ENCODE measurements at regions not wholly inside any gene's neighbourhood (a gene's known extent, or its start where the extent isn't known, plus 50 kb on each side); places are given as distances from the start of the nearest gene placed in this dataset.

- Histone ChIP-seq H3K4me1 (ENCODE audit: control insufficient read depth in 4 of 4, insufficient read depth in 4 of 4, low read length in 3 of 4) (no peaks in the 10 kb centered on the region), H3K27me3 (ENCODE audit: control insufficient read depth in 4 of 4, insufficient read depth in 4 of 4, low read length in 3 of 4) (peaks cover 0 to 6% (median 0%) of the 10 kb centered on the region in 4 donors), H3K36me3 (ENCODE audit: control insufficient read depth in 4 of 4, insufficient read depth in 3 of 4, low read depth in 1 of 4, low read length in 3 of 4) (no peaks in the 10 kb centered on the region), H3K27ac (ENCODE audit: low read depth in 1 of 2, low read length in 2 of 2) (no peak overlapping the region), H3K9ac (ENCODE audit: low read depth in 1 of 2, low read length in 2 of 2) (no peak overlapping the region), H3K9me3 (ENCODE audit: control insufficient read depth in 4 of 4, low read length in 3 of 4) (no peaks in the 10 kb centered on the region), H3K4me3 (ENCODE audit: low read depth in 1 of 3, low read length in 3 of 3) (no peak overlapping the region)
- TF ChIP-seq SP1 (IDR thresholded peaks at IDR 0.05) (no peak), MAX (IDR thresholded peaks at IDR 0.05) (no peak), ATF3 (IDR thresholded peaks at IDR 0.05) (no peak), EGR1 (IDR thresholded peaks at IDR 0.05; ENCODE audit: low read depth in 2 of 2) (no peak), NR2F2 (IDR thresholded peaks at IDR 0.05) (no peak), FOXA2 (IDR thresholded peaks at IDR 0.05) (no peak), JUND (IDR thresholded peaks at IDR 0.05) (no peak), HNF4G (IDR thresholded peaks at IDR 0.05) (no peak), FOXA1 (IDR thresholded peaks at IDR 0.05) (no peak), GABPA (IDR thresholded peaks at IDR 0.05 in 1 of 2, conservative IDR thresholded peaks at IDR 0.05 in 1 of 2) (no peak), CTCF (IDR thresholded peaks at IDR 0.05; ENCODE audit: low read depth, low read length, missing input control) (no peak), HNF4A (conservative IDR thresholded peaks at IDR 0.05) (no peak)
- TF ChIP-seq, protein P1, sequence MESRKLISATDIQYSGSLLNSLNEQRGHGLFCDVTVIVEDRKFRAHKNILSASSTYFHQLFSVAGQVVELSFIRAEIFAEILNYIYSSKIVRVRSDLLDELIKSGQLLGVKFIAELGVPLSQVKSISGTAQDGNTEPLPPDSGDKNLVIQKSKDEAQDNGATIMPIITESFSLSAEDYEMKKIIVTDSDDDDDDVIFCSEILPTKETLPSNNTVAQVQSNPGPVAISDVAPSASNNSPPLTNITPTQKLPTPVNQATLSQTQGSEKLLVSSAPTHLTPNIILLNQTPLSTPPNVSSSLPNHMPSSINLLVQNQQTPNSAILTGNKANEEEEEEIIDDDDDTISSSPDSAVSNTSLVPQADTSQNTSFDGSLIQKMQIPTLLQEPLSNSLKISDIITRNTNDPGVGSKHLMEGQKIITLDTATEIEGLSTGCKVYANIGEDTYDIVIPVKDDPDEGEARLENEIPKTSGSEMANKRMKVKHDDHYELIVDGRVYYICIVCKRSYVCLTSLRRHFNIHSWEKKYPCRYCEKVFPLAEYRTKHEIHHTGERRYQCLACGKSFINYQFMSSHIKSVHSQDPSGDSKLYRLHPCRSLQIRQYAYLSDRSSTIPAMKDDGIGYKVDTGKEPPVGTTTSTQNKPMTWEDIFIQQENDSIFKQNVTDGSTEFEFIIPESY (IDR thresholded peaks at IDR 0.05) = no peak
- TF ChIP-seq, protein P2, sequence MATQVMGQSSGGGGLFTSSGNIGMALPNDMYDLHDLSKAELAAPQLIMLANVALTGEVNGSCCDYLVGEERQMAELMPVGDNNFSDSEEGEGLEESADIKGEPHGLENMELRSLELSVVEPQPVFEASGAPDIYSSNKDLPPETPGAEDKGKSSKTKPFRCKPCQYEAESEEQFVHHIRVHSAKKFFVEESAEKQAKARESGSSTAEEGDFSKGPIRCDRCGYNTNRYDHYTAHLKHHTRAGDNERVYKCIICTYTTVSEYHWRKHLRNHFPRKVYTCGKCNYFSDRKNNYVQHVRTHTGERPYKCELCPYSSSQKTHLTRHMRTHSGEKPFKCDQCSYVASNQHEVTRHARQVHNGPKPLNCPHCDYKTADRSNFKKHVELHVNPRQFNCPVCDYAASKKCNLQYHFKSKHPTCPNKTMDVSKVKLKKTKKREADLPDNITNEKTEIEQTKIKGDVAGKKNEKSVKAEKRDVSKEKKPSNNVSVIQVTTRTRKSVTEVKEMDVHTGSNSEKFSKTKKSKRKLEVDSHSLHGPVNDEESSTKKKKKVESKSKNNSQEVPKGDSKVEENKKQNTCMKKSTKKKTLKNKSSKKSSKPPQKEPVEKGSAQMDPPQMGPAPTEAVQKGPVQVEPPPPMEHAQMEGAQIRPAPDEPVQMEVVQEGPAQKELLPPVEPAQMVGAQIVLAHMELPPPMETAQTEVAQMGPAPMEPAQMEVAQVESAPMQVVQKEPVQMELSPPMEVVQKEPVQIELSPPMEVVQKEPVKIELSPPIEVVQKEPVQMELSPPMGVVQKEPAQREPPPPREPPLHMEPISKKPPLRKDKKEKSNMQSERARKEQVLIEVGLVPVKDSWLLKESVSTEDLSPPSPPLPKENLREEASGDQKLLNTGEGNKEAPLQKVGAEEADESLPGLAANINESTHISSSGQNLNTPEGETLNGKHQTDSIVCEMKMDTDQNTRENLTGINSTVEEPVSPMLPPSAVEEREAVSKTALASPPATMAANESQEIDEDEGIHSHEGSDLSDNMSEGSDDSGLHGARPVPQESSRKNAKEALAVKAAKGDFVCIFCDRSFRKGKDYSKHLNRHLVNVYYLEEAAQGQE (IDR thresholded peaks at IDR 0.05) = no peak
- DNase-seq (ENCODE audit: low spot score) = no peak
- 69% methylated on average over 5 of the region's 5 CpGs for WGBS
These were observed 161.3 kb upstream of the KIT start for GRCh38 chr4:54496412-54496811.

GRCh38 chr4:54497947-54498346, 159.8 kb upstream of the KIT start:
- DNase-seq (ENCODE audit: low spot score) = no peak
- no peak overlapping the region for H3K9ac ChIP-seq (ENCODE audit: low read depth in 1 of 2, low read length in 2 of 2)
- TF ChIP-seq MAX (IDR thresholded peaks at IDR 0.05) (no peak), GABPA (IDR thresholded peaks at IDR 0.05 in 1 of 2, conservative IDR thresholded peaks at IDR 0.05 in 1 of 2) (no peak), ATF3 (IDR thresholded peaks at IDR 0.05) (no peak), FOXA2 (IDR thresholded peaks at IDR 0.05) (no peak), YY1 (IDR thresholded peaks at IDR 0.05) (no peak)
- TF ChIP-seq, protein P2 (IDR thresholded peaks at IDR 0.05) = no peak
- TF ChIP-seq, protein P1 (IDR thresholded peaks at IDR 0.05) = no peak

More at GRCh38 chr4:54497947-54498346, 159.8 kb upstream of the KIT start:
- H3K27ac ChIP-seq (ENCODE audit: low read depth in 1 of 2, low read length in 2 of 2) = no peak overlapping the region
- no peak overlapping the region for H3K4me3 ChIP-seq (ENCODE audit: low read depth in 1 of 3, low read length in 3 of 3)
- no peaks in the 10 kb centered on the region for H3K4me1 ChIP-seq (ENCODE audit: control insufficient read depth in 4 of 4, insufficient read depth in 4 of 4, low read length in 3 of 4)
- WGBS = 54% methylated on average over 3 of the region's 3 CpGs
- no peaks in the 10 kb centered on the region for H3K9me3 ChIP-seq (ENCODE audit: control insufficient read depth in 4 of 4, low read length in 3 of 4)
- no peaks in the 10 kb centered on the region for H3K36me3 ChIP-seq (ENCODE audit: control insufficient read depth in 4 of 4, insufficient read depth in 3 of 4, low read depth in 1 of 4, low read length in 3 of 4)
- H3K27me3 ChIP-seq (ENCODE audit: control insufficient read depth in 4 of 4, insufficient read depth in 4 of 4, low read length in 3 of 4) = peaks cover 0 to 3% (median 0%) of the 10 kb centered on the region in 4 donors
